Psoas muscle (tissue), 7 donors: ENCODE measurements at regions not wholly inside any gene's neighbourhood (a gene's known extent, or its start where the extent isn't known, plus 50 kb on each side); places are given as distances from the start of the nearest gene placed in this dataset.

Source experiments
- ATAC-seq, 4 donors: fragments of 200-7000 bp; cut with Tn5 transposase; one replicate each; pipeline ENCODE4 v1.9.1; 2020; ENCODE audit warnings: moderate library complexity in 3 of 4, mild to moderate bottlenecking in 2 of 4
- DNase-seq, 2 donors: peaks; one replicate each; pipeline ENCODE4 v3.0.0-alpha.2; 2020
- H3K27ac ChIP-seq: fragments of 200-600 bp; one replicate; pipeline ENCODE4 v1.8.0; 2022
- H3K27me3 ChIP-seq, 3 donors: fragments of 200-600 bp in 1 of 3; one replicate each; pipeline versions ENCODE4 v1.6.1 to v1.8.0; 2013 to 2022; ENCODE audit warnings: low read length in 2 of 3, mild to moderate bottlenecking in 2 of 3, moderate library complexity in 1 of 3; ENCODE audit not compliant: insufficient read depth in 3 of 3
- H3K36me3 ChIP-seq, 2 donors: fragments of 200-600 bp in 1 of 2; one replicate each; pipeline versions ENCODE4 v1.6.1 to v1.8.0; 2013 to 2022; ENCODE audit warnings: low read depth in 1 of 2, mild to moderate bottlenecking in 1 of 2, moderate library complexity in 1 of 2; ENCODE audit not compliant: insufficient read depth in 1 of 2
- H3K4me1 ChIP-seq: fragments of 200-600 bp; one replicate; pipeline ENCODE4 v1.8.0; 2022
- H3K4me3 ChIP-seq: fragments of 200-600 bp; one replicate; pipeline ENCODE4 v1.8.0; 2022; ENCODE audit warnings: mild to moderate bottlenecking
- H3K9me3 ChIP-seq: fragments of 200-600 bp; one replicate; pipeline ENCODE4 v1.8.0; 2022
- WGBS, 3 donors: extraction: QIAGEN DNeasy Blood & Tissue Kit; methylation state at CpG; one replicate each; pipeline versions ENCODE4 v1.1.6 to v1.1.7; 2013; 5-methylcytosine and 5-hydroxymethylcytosine counted together
- intact Hi-C, 2 donors: fragments of 100-400 bp; cut with DNase I; formaldehyde crosslinking; loops; one replicate each; pipeline versions ENCODE4 v1.11.0 to v1.14.2; 2022
- TF ChIP-seq, protein P1 (sequence below): fragments of 200-600 bp; IDR thresholded peaks from one replicate; pipeline ENCODE4 v1.8.0; 2022; ENCODE audit warnings: antibody characterized with exemption
- donor health status: healthy with polysubstance abuse.
- donor health status: DM: no; HTN: no; CAD: no; lungs with moderate emphysema.
- donor health status: Bipolar disorder and iron deficiency.
- donor health status: healthy.
- donor health status: DM: yes; HTN: yes; CAD: no.
- donor health status: DM: no; HTN: no; CAD: no.
- donor health status: DM: yes; HTN: yes; CAD: no.

DNA sequence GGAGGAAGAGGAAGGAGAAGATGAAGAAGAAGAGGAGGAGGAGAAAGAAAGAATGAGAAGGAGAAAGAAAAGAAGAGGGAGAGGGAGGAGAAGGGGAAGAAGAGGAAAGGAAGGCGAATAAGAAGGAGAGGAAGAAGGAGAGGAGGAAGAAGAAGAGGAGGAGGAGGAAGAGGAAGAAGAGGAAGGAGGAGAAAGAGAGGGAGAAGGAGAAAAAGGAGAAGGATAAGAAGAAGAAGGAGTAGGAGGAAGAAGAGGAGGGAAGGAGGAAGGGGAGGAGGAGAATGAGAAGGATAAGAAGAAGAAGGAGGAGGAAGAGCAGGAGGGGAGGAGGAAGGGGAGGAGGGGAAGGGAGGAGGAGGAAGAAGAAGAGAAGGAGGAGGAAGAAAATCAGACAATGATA lies 149.2 kb upstream of the LYZL2 start:
- peaks cover 13% of the 10 kb centered on the region for H3K4me1 ChIP-seq
- no peak for DNase-seq
- no peaks in the 10 kb centered on the region for H3K9me3 ChIP-seq
- peaks cover 0 to 5% (median 3%) of the 10 kb centered on the region in 3 donors for H3K27me3 ChIP-seq
- H3K36me3 ChIP-seq, result no peaks in the 10 kb centered on the region
- intact Hi-C loops, result no loop called here
- TF ChIP-seq, protein P1, sequence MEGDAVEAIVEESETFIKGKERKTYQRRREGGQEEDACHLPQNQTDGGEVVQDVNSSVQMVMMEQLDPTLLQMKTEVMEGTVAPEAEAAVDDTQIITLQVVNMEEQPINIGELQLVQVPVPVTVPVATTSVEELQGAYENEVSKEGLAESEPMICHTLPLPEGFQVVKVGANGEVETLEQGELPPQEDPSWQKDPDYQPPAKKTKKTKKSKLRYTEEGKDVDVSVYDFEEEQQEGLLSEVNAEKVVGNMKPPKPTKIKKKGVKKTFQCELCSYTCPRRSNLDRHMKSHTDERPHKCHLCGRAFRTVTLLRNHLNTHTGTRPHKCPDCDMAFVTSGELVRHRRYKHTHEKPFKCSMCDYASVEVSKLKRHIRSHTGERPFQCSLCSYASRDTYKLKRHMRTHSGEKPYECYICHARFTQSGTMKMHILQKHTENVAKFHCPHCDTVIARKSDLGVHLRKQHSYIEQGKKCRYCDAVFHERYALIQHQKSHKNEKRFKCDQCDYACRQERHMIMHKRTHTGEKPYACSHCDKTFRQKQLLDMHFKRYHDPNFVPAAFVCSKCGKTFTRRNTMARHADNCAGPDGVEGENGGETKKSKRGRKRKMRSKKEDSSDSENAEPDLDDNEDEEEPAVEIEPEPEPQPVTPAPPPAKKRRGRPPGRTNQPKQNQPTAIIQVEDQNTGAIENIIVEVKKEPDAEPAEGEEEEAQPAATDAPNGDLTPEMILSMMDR, result no peak
- H3K4me3 ChIP-seq, result no peak overlapping the region
- no peak overlapping the region for H3K27ac ChIP-seq
- 2 to 97% (median 42%) methylated on average over 1 of the region's 1 CpG for WGBS, 3 donors
- ATAC-seq, result no peak

DNA sequence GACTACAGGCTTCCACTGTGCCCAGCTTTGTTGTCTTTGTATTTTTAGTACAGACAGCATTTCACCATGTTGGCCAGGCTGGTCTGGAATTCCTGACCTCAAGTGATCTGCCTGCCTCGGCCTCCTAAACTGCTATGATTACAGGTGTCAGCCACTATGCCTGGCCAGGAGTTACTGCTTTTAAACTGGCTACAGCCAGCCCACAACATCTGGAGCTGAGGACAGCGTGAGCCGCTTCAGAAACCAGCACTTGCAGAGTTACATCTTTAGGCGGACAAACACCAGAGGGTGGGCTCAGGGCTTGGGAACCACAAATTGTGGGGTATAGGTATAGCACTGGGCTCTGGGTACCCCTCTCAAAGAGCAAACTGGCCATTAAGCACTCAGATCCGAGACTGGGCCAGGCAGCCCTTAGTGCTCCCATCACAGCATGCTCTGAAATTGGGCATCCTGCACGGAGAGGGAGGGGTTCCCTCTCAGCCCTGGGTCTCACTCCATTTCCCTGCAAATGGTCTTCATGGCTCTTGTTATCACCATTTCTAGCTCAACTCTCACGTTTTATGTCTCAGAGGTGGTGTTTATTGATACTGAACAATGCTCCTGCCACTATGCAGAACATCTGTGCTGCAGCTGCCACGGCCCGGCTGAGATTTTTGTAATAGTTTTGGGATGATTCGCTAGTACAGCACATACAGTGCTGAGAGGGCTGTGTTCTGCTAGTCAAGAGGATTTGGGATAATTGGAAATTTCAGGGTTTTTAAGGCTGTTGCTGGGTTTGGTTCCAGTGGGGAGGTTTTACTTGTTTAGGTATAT lies 146.4 kb upstream of the LYZL2 start:
- Histone ChIP-seq H3K4me3 (no peak overlapping the region), H3K27me3 (peaks cover 0 to 10% (median 7%) of the 10 kb centered on the region in 3 donors), H3K27ac (no peak overlapping the region), H3K36me3 (no peaks in the 10 kb centered on the region), H3K4me1 (no peaks in the 10 kb centered on the region), H3K9me3 (peaks cover 11% of the 10 kb centered on the region)
- WGBS, 3 donors, result 34 to 47% (median 36%) methylated on average over 10 of the region's 10 CpGs
- TF ChIP-seq, protein P1, result no peak
- intact Hi-C loops, result no loop called here
- ATAC-seq, result peak in 2 of 4 donors; percentile 70 to 77
- peak in 1 of 2 donors; percentile 36 for DNase-seq

- intact Hi-C loops, result no loop called here
- no peak for DNase-seq
- no peak overlapping the region for H3K4me3 ChIP-seq
These were observed 144.7 kb upstream of the LYZL2 start for GRCh38 chr10:30774261-30774660.

GRCh38 chr10:30773501-30773900 lies 143.9 kb upstream of the LYZL2 start:
- no peaks in the 10 kb centered on the region for H3K4me1 ChIP-seq
- 93 to 100% (median 97%) methylated on average over 1 of the region's 1 CpG for WGBS, 3 donors
- ATAC-seq (no peak), DNase-seq (no peak)
- peaks cover 21% of the 10 kb centered on the region for H3K9me3 ChIP-seq
- H3K27ac ChIP-seq, result no peak overlapping the region
- H3K27me3 ChIP-seq, result peaks cover 0 to 10% (median 7%) of the 10 kb centered on the region in 3 donors
- TF ChIP-seq, protein P1, result no peak
- intact Hi-C loops, result no loop called here
- no peaks in the 10 kb centered on the region for H3K36me3 ChIP-seq
- H3K4me3 ChIP-seq, result no peak overlapping the region

More at GRCh38 chr10:30774261-30774660, 144.7 kb upstream of the LYZL2 start:
- WGBS, 3 donors, result 51 to 66% (median 54%) methylated on average over 10 of the region's 10 CpGs
- no peaks in the 10 kb centered on the region for H3K36me3 ChIP-seq
- peaks cover 21% of the 10 kb centered on the region for H3K9me3 ChIP-seq
- H3K4me1 ChIP-seq, result no peaks in the 10 kb centered on the region
- no peak overlapping the region for H3K27ac ChIP-seq
- ATAC-seq, result no peak
- peaks cover 0 to 10% (median 7%) of the 10 kb centered on the region in 3 donors for H3K27me3 ChIP-seq
- TF ChIP-seq, protein P1, result no peak
